MM.1S (cell line): ENCODE measurements at regions not wholly inside any gene's neighbourhood (a gene's known extent, or its start where the extent isn't known, plus 50 kb on each side); places are given as distances from the start of the nearest gene placed in this dataset.

ENCODE experiments used
- DNase-seq: peaks from one replicate; pipeline ENCODE4 v3.0.0-alpha.2; 2015
- H2AFZ ChIP-seq: fragments of 300-600 bp; sonication (generic); 2 replicates; pipeline ENCODE4 v1.6.0; 2016; ENCODE audit warnings: antibody characterized with exemption, low read length
- H3F3A ChIP-seq: fragments of 300-600 bp; sonication (generic); 2 replicates; pipeline ENCODE4 v1.6.1; 2016; ENCODE audit warnings: mild to moderate bottlenecking, antibody characterized with exemption, low read length, moderate library complexity, mixed read lengths; ENCODE audit not compliant: insufficient read depth
- H3K27ac ChIP-seq: fragments of 300-600 bp; sonication (generic); 2 replicates; pipeline ENCODE4 v1.5.1; 2016; ENCODE audit warnings: mild to moderate bottlenecking, low read length
- H3K27me3 ChIP-seq: fragments of 300-600 bp; sonication (generic); replicated peaks from 2 replicates; pipeline ENCODE4 v1.6.0; 2016; ENCODE audit warnings: low read length; ENCODE audit not compliant: insufficient read depth
- H3K36me3 ChIP-seq: fragments of 300-600 bp; sonication (generic); replicated peaks from 2 replicates; pipeline ENCODE4 v1.6.1; 2016; ENCODE audit warnings: mild to moderate bottlenecking, low read length, mixed read lengths; ENCODE audit not compliant: insufficient read depth
- H3K4me1 ChIP-seq: fragments of 300-600 bp; sonication (generic); 2 replicates; pipeline ENCODE4 v1.6.1; 2016; ENCODE audit warnings: low read length, mixed read lengths
- H3K4me2 ChIP-seq: fragments of 300-600 bp; sonication (generic); 2 replicates; pipeline ENCODE4 v1.6.0; 2016; ENCODE audit warnings: low read depth, low read length
- H3K4me3 ChIP-seq: fragments of 300-600 bp; sonication (generic); 2 replicates; pipeline ENCODE4 v1.5.1; 2016; ENCODE audit warnings: low read length, mixed read lengths
- H3K79me2 ChIP-seq: fragments of 300-600 bp; sonication (generic); 2 replicates; pipeline ENCODE4 v1.6.1; 2016; ENCODE audit warnings: mixed run types, low read length, mixed read lengths
- H3K9ac ChIP-seq: fragments of 300-600 bp; sonication (generic); 2 replicates; pipeline ENCODE4 v1.6.1; 2016; ENCODE audit warnings: low read length, mixed read lengths
- H3K9me2 ChIP-seq: fragments of 300-600 bp; sonication (generic); replicated peaks from 2 replicates; pipeline ENCODE4 v1.6.1; 2016; ENCODE audit warnings: mild to moderate bottlenecking, low read length, mixed read lengths; ENCODE audit not compliant: insufficient read depth
- H3K9me3 ChIP-seq: fragments of 300-600 bp; sonication (generic); replicated peaks from 2 replicates; pipeline ENCODE4 v1.6.1; 2016; ENCODE audit warnings: mild to moderate bottlenecking, low read length, mixed read lengths; ENCODE audit not compliant: insufficient read depth
- H4K20me1 ChIP-seq: fragments of 300-600 bp; sonication (generic); 2 replicates; pipeline ENCODE4 v1.6.1; 2016; ENCODE audit warnings: mild to moderate bottlenecking, low read length, moderate library complexity, mixed read lengths; ENCODE audit not compliant: insufficient read depth
- CTCF ChIP-seq: fragments of 300-600 bp; sonication (generic); IDR thresholded peaks from 2 replicates; pipeline ENCODE4 v1.5.1; 2016; ENCODE audit warnings: antibody characterized with exemption, low read length, mixed read lengths
- EZH2 ChIP-seq: fragments of 300-600 bp; sonication (generic); optimal IDR thresholded peaks from 2 replicates; pipeline ENCODE3; 2017; ENCODE audit warnings: low read depth, mild to moderate bottlenecking, antibody characterized with exemption, low read length, mixed read lengths
- EZH2phosphoT487 ChIP-seq: fragments of 300-600 bp; sonication (generic); IDR thresholded peaks from 2 replicates; pipeline ENCODE4 v1.6.1; 2018; ENCODE audit warnings: antibody characterized with exemption, low read length

- Histone ChIP-seq H3K36me3 (no peaks in the 10 kb centered on the region), H4K20me1 (no peaks in the 10 kb centered on the region), H3K27ac (no peak overlapping the region), H3F3A (no peaks in the 10 kb centered on the region), H3K9me3 (no peaks in the 10 kb centered on the region), H2AFZ (no peak overlapping the region), H3K79me2 (no peaks in the 10 kb centered on the region), H3K9me2 (no peaks in the 10 kb centered on the region), H3K4me1 (no peaks in the 10 kb centered on the region), H3K4me3 (no peak overlapping the region), H3K9ac (no peak overlapping the region), H3K27me3 (no peaks in the 10 kb centered on the region), H3K4me2 (no peak overlapping the region)
- DNase-seq = no peak
- TF ChIP-seq CTCF (no peak), EZH2phosphoT487 (no peak)
Observed at GRCh38 chr11:115776916-115777315, 272.7 kb upstream of the CADM1 start.

GRCh38 chr11:115775846-115776245 is 271.6 kb upstream of the CADM1 start:
- DNase-seq = no peak
- H3K36me3 ChIP-seq = no peaks in the 10 kb centered on the region
- H3K9me2 ChIP-seq = no peaks in the 10 kb centered on the region
- H3K4me1 ChIP-seq = no peaks in the 10 kb centered on the region
- TF ChIP-seq EZH2phosphoT487 = no peak
- TF ChIP-seq CTCF = no peak
- no peak for TF ChIP-seq EZH2
- H3K79me2 ChIP-seq = no peaks in the 10 kb centered on the region
- no peaks in the 10 kb centered on the region for H4K20me1 ChIP-seq
- H3K9me3 ChIP-seq = no peaks in the 10 kb centered on the region
- no peak overlapping the region for H3K4me2 ChIP-seq
- no peak overlapping the region for H3K4me3 ChIP-seq
- no peak overlapping the region for H3K27ac ChIP-seq
- no peak overlapping the region for H2AFZ ChIP-seq
- H3F3A ChIP-seq = no peaks in the 10 kb centered on the region
- H3K9ac ChIP-seq = no peak overlapping the region
- no peaks in the 10 kb centered on the region for H3K27me3 ChIP-seq

- Histone ChIP-seq H4K20me1 (no peaks in the 10 kb centered on the region), H3K27me3 (no peaks in the 10 kb centered on the region), H3K9ac (no peak overlapping the region), H3K36me3 (no peaks in the 10 kb centered on the region), H3F3A (no peaks in the 10 kb centered on the region), H3K9me3 (no peaks in the 10 kb centered on the region), H3K79me2 (no peaks in the 10 kb centered on the region), H3K4me1 (no peaks in the 10 kb centered on the region), H3K27ac (no peak overlapping the region), H2AFZ (no peak overlapping the region), H3K4me3 (no peak overlapping the region), H3K9me2 (no peaks in the 10 kb centered on the region), H3K4me2 (no peak overlapping the region)
- TF ChIP-seq EZH2phosphoT487 = no peak
- TF ChIP-seq CTCF = no peak
- no peak for TF ChIP-seq EZH2
- no peak for DNase-seq
Observed at GRCh38 chr11:115774756-115775155, 270.5 kb upstream of the CADM1 start.
